Lower leg skin (tissue), 3 donors: ENCODE measurements at regions not wholly inside any gene's neighbourhood (a gene's known extent, or its start where the extent isn't known, plus 50 kb on each side); places are given as distances from the start of the nearest gene placed in this dataset.

Experiments
- CTCF ChIP-seq, 3 donors: fragments of 450-650 bp; IDR thresholded peaks; one replicate each; pipeline ENCODE4 v1.5.1; 2016; ENCODE audit warnings: antibody characterized with exemption in 3 of 3, mild to moderate bottlenecking in 3 of 3, moderate library complexity in 2 of 3
- POLR2A ChIP-seq, 2 donors: fragments of 450-650 bp; IDR thresholded peaks; one replicate each; pipeline ENCODE4 v1.6.1; 2016 to 2017; ENCODE audit warnings: antibody characterized with exemption in 2 of 2, mild to moderate bottlenecking in 1 of 2, moderate library complexity in 1 of 2

- no peak for TF ChIP-seq CTCF (IDR thresholded peaks at IDR 0.05)
- TF ChIP-seq POLR2A (IDR thresholded peaks at IDR 0.05): no peak
These were observed 529.5 kb downstream of the KCNT2 start for GRCh38 chr1:196078691-196079090.
